Immature natural killer cell (primary cell): ENCODE measurements at regions not wholly inside any gene's neighbourhood (a gene's known extent, or its start where the extent isn't known, plus 50 kb on each side); places are given as distances from the start of the nearest gene placed in this dataset.
"Not testable (repeated sequence)": the region's sequence is repeated elsewhere in the genome, so short reads cannot be mapped to it uniquely, and the experiment has no call there.

Source experiments
- DNase-seq, 3 donors: peaks; one replicate each; pipeline ENCODE4 v3.0.0; 2022; ENCODE audit warnings: mixed read lengths in 1 of 3
- H3K27ac Mint-ChIP-seq, 6 donors: one replicate each; pipeline ENCODE4 v1.8.0; 2020; ENCODE audit warnings: mixed read lengths in 6 of 6, mild to moderate bottlenecking in 5 of 6, inconsistent platforms in 4 of 6, moderate library complexity in 3 of 6
- H3K27me3 Mint-ChIP-seq, 3 donors: one replicate each; pipeline ENCODE4 v1.8.0; 2020 to 2021; ENCODE audit warnings: low read depth in 3 of 3, mild to moderate bottlenecking in 3 of 3, mixed read lengths in 3 of 3, moderate library complexity in 3 of 3, inconsistent platforms in 1 of 3
- H3K36me3 Mint-ChIP-seq, 3 donors: one replicate each; pipeline ENCODE4 v1.8.0; 2020; ENCODE audit warnings: mixed read lengths in 3 of 3, inconsistent platforms in 2 of 3, mild to moderate bottlenecking in 2 of 3
- H3K4me1 Mint-ChIP-seq, 2 donors: one replicate each; pipeline ENCODE4 v1.8.0; 2020; ENCODE audit warnings: inconsistent platforms in 2 of 2, mild to moderate bottlenecking in 2 of 2, mixed read lengths in 2 of 2, moderate library complexity in 1 of 2
- H3K4me3 Mint-ChIP-seq, 5 donors: one replicate each; pipeline ENCODE4 v1.8.0; 2020; ENCODE audit warnings: mild to moderate bottlenecking in 5 of 5, mixed read lengths in 5 of 5, inconsistent platforms in 3 of 5, moderate library complexity in 3 of 5
- H3K9me3 Mint-ChIP-seq, 6 donors: one replicate each; pipeline ENCODE4 v1.8.0; 2020; ENCODE audit warnings: mild to moderate bottlenecking in 6 of 6, mixed read lengths in 6 of 6, inconsistent platforms in 4 of 6, moderate library complexity in 3 of 6

DNA sequence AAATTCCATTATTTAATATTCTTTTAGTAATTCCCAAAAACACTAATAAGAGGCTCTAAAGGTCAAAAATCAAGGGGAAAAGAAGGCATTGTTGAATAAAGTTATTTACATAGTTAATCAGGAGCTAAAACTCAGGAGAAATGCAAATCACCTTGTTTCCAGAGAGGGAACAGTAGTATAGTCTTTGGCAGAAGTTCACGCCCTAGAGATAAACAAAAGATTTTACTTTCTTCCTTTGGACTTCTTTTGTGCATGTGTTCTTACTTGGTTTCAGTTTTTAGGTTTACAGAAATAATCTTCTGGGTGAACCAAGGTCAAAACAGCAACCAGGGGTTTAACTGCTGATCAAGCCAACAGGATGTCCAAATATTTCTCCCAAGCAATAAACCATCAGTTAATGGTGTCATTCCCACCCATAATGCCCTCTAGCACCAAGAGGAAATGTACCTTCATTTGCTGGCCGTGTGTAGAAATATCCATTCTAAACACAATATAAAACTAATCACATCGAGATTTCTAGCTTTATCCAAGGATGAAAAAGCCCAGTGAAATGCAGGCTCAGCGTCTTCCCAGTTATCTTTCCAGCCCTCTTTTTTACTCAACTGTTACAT lies 518.8 kb upstream of the SOX9 start:
- Mint-ChIP-seq H3K9me3 (peaks cover 3 to 20% (median 9%) of the 10 kb centered on the region in 6 donors), H3K36me3 (no peaks in the 10 kb centered on the region), H3K4me3 (no peak overlapping the region), H3K27ac (no peak overlapping the region), H3K27me3 (no peaks in the 10 kb centered on the region), H3K4me1 (no peaks in the 10 kb centered on the region)
- no peak for DNase-seq

- no peak overlapping the region for H3K4me3 Mint-ChIP-seq
- peaks cover 5 to 38% (median 18%) of the 10 kb centered on the region in 6 donors for H3K9me3 Mint-ChIP-seq
- H3K4me1 Mint-ChIP-seq: no peaks in the 10 kb centered on the region
- no peaks in the 10 kb centered on the region for H3K27me3 Mint-ChIP-seq
- H3K36me3 Mint-ChIP-seq: no peaks in the 10 kb centered on the region
- H3K27ac Mint-ChIP-seq: no peak overlapping the region
- no peak for DNase-seq
Measured at GRCh38 chr17:71613996-71614395, 506.8 kb upstream of the SOX9 start.

- Mint-ChIP-seq H3K27ac (no peak overlapping the region), H3K4me1 (no peaks in the 10 kb centered on the region), H3K4me3 (no peak overlapping the region), H3K9me3 (peaks cover 6 to 50% (median 21%) of the 10 kb centered on the region in 6 donors), H3K36me3 (no peaks in the 10 kb centered on the region), H3K27me3 (no peaks in the 10 kb centered on the region)
- DNase-seq: no peak
Measured at GRCh38 chr17:71615820-71616219, 505.0 kb upstream of the SOX9 start.

- DNase-seq, H3K27me3 Mint-ChIP-seq, H3K36me3 Mint-ChIP-seq, H3K4me3 Mint-ChIP-seq, H3K4me1 Mint-ChIP-seq, H3K27ac Mint-ChIP-seq: not testable (repeated sequence)
- peaks cover 10 to 49% (median 25%) of the 10 kb centered on the region in 6 donors for H3K9me3 Mint-ChIP-seq
Measured at GRCh38 chr17:71617767-71618166, 503.1 kb upstream of the SOX9 start.

DNA sequence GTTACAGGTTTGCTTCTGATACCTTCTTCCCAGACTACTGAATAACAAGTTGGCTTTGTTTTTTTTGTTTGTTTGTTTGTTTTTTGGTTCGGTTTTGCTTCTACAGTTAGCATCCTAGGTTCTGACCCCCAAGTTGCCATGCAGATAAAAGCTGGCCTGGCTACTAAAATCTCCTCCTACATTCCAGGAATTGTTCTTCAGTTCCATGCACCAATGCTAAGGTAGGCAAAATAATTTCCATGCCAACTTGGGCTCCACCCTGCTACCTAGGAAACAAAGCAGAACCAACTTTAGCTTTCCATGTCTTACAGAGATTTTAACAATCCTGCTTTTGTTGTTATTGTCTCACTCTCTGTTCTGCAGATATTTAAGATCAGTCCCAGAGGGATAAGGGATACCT lies 495.5 kb upstream of the SOX9 start:
- Mint-ChIP-seq H3K4me1 (no peaks in the 10 kb centered on the region), H3K9me3 (peaks cover 6 to 34% (median 15%) of the 10 kb centered on the region in 6 donors), H3K27me3 (no peaks in the 10 kb centered on the region), H3K27ac (no peak overlapping the region), H3K4me3 (no peak overlapping the region), H3K36me3 (peaks cover 0 to 3% (median 0%) of the 10 kb centered on the region in 3 donors)
- DNase-seq: no peak

DNA sequence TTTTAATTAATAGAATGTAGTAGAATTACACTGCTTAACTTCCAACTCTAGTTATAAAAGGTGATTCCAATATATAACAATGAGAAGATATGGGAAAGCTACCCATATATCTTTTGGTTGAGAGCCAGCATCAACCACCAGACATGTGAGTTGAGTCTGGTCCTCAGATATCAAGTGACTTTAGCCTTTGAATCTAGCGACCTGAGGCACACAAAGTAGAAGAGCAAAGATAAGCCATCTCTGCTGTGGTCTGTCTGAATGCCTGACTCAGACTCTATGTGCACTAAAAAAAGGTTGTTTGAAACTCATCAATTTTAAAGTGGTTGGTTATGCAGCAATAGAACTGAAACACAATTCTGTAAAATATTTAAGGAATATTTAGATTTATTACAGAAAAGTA lies 492.5 kb upstream of the SOX9 start:
- no peak for DNase-seq
- H3K27me3 Mint-ChIP-seq: no peaks in the 10 kb centered on the region
- no peak overlapping the region for H3K4me3 Mint-ChIP-seq
- H3K36me3 Mint-ChIP-seq: no peaks in the 10 kb centered on the region
- H3K27ac Mint-ChIP-seq: no peak overlapping the region
- H3K4me1 Mint-ChIP-seq: no peaks in the 10 kb centered on the region
- peaks cover 6 to 44% (median 9%) of the 10 kb centered on the region in 6 donors for H3K9me3 Mint-ChIP-seq

DNA sequence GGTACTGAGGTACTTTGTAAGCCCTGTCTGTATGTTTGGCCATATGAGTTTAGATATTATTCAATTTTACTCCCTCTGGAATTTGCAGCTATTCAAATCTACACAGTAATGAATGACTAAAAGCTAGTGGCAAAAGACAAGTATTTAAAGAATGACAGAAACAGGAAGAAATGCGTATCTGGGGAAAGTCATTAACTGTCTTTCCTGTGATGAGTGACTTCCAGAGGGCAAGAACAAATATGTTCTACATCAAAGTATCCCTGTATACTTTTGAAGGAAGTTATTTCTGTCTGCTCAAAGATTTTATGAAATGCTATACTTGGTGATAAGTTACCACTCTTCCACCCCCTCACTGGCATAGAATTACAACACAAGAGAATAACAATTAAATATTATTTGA lies 489.3 kb upstream of the SOX9 start:
- Mint-ChIP-seq H3K36me3 (no peaks in the 10 kb centered on the region), H3K4me1 (no peaks in the 10 kb centered on the region), H3K27ac (no peak overlapping the region), H3K27me3 (no peaks in the 10 kb centered on the region), H3K9me3 (peaks cover 0 to 38% (median 8%) of the 10 kb centered on the region in 6 donors), H3K4me3 (no peak overlapping the region)
- no peak for DNase-seq

GRCh38 chr17:71632328-71632727 lies 488.5 kb upstream of the SOX9 start:
- no peaks in the 10 kb centered on the region for H3K36me3 Mint-ChIP-seq
- H3K9me3 Mint-ChIP-seq: peaks cover 0 to 29% (median 8%) of the 10 kb centered on the region in 6 donors
- H3K27me3 Mint-ChIP-seq: no peaks in the 10 kb centered on the region
- H3K4me1 Mint-ChIP-seq: no peaks in the 10 kb centered on the region
- H3K27ac Mint-ChIP-seq: no peak overlapping the region
- no peak overlapping the region for H3K4me3 Mint-ChIP-seq
- DNase-seq: no peak

DNA sequence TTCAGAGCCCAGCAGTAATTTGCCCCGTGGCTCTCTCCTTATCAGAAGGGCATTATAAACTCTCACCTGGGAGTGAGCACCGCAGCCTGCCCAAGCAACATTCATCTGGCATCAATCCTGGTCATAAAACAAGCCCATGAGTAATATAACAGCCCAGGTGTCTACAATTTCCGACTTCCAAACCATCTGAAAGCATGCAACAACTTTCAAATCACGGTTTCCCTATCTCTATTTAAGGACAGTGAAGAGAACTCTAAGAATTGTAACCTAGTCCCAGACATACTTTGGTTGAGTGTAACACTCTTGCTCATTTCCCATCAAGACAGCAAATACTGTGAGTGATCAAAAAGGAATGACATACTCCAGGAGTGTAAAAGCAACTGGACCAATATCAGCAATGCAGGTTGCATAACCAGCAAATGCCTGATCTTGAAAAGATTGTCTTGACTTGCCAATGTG lies 487.4 kb upstream of the SOX9 start:
- Mint-ChIP-seq H3K36me3 (no peaks in the 10 kb centered on the region), H3K4me1 (no peaks in the 10 kb centered on the region), H3K4me3 (no peak overlapping the region), H3K27ac (no peak overlapping the region), H3K27me3 (no peaks in the 10 kb centered on the region), H3K9me3 (peaks cover 3 to 32% (median 8%) of the 10 kb centered on the region in 6 donors)
- DNase-seq: no peak

- Mint-ChIP-seq H3K4me3 (no peak overlapping the region), H3K27ac (no peak overlapping the region), H3K27me3 (no peaks in the 10 kb centered on the region), H3K36me3 (no peaks in the 10 kb centered on the region), H3K4me1 (no peaks in the 10 kb centered on the region), H3K9me3 (peaks cover 6 to 41% (median 9%) of the 10 kb centered on the region in 6 donors)
- no peak for DNase-seq
Measured at GRCh38 chr17:71634376-71634775, 486.4 kb upstream of the SOX9 start.

DNA sequence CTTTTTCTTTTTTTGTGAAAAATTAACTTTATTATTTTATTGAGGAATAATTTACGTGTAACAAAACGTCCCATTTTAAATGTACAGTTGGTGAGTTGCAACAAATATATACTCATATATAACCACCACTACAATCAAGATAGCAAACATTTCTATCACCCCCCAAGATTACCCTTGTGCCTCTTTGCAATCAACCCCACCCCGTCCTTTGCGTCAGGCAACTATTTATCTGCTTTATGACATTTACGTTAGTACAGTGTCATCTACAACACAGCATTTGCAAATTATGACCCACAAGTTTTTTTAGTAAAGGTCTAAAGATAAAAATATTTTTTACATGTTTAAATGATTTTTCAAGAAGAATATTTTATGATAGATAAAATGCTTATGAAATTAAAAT lies 485.6 kb upstream of the SOX9 start:
- Mint-ChIP-seq H3K9me3 (peaks cover 6 to 44% (median 10%) of the 10 kb centered on the region in 6 donors), H3K4me3 (no peak overlapping the region), H3K27me3 (no peaks in the 10 kb centered on the region), H3K36me3 (no peaks in the 10 kb centered on the region), H3K27ac (no peak overlapping the region), H3K4me1 (no peaks in the 10 kb centered on the region)
- DNase-seq: no peak

DNA sequence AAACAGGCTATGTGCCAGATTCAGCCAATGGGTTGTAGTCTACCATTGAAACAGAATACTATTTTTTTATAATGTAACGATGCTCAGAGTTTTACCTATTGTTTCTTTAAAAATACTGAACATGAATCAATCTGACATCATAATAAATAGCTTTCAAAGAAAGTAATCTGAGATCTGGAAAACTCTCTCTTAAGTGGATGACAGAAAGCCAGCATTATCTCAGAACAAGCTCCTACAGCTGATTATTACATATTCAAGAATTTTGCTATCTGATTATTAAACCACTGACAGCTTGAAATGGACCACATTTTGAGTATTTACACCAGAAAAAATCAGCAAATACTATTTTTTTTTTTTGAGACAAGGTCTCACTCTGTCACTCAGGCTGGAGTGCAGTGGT lies 484.2 kb upstream of the SOX9 start:
- Mint-ChIP-seq H3K36me3 (no peaks in the 10 kb centered on the region), H3K4me1 (no peaks in the 10 kb centered on the region), H3K27me3 (no peaks in the 10 kb centered on the region), H3K9me3 (peaks cover 6 to 51% (median 14%) of the 10 kb centered on the region in 6 donors), H3K27ac (no peak overlapping the region), H3K4me3 (no peak overlapping the region)
- no peak for DNase-seq

DNA sequence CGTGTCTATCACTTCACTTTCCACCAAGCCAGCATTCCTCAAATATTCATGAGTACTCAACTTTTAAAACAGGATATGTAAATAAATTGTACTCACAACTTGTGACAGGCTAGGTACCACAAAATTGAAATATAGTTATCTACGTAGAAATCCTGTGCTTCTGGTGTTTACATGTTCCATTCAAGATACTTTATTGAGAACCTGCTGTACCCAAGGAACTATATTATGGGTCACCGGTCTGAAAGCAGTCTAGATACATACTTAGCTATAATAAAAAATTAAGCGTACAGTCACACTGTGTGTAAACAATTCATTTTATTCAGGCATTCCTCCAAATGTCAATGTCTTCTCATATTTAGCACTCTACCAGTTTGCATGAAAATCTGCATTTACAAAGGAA lies 482.2 kb upstream of the SOX9 start:
- no peaks in the 10 kb centered on the region for H3K4me1 Mint-ChIP-seq
- H3K27ac Mint-ChIP-seq: no peak overlapping the region
- no peak overlapping the region for H3K4me3 Mint-ChIP-seq
- no peaks in the 10 kb centered on the region for H3K36me3 Mint-ChIP-seq
- no peak for DNase-seq
- peaks cover 6 to 50% (median 15%) of the 10 kb centered on the region in 6 donors for H3K9me3 Mint-ChIP-seq
- H3K27me3 Mint-ChIP-seq: no peaks in the 10 kb centered on the region

GRCh38 chr17:71639865-71640264 lies 481.0 kb upstream of the SOX9 start:
- H3K9me3 Mint-ChIP-seq: peaks cover 9 to 50% (median 18%) of the 10 kb centered on the region in 6 donors
- H3K36me3 Mint-ChIP-seq: no peaks in the 10 kb centered on the region
- no peak overlapping the region for H3K27ac Mint-ChIP-seq
- no peak for DNase-seq
- no peak overlapping the region for H3K4me3 Mint-ChIP-seq
- H3K27me3 Mint-ChIP-seq: no peaks in the 10 kb centered on the region
- H3K4me1 Mint-ChIP-seq: no peaks in the 10 kb centered on the region

- H3K4me3 Mint-ChIP-seq, H3K27ac Mint-ChIP-seq, H3K36me3 Mint-ChIP-seq, DNase-seq, H3K27me3 Mint-ChIP-seq, H3K4me1 Mint-ChIP-seq: not testable (repeated sequence)
- H3K9me3 Mint-ChIP-seq: peaks cover 6 to 64% (median 21%) of the 10 kb centered on the region in 6 donors
Measured at GRCh38 chr17:71646890-71647289, 473.9 kb upstream of the SOX9 start.
